Stimulated activated CD4-positive, alpha-beta T cell treated with anti-CD3 and anti-CD28 coated beads, Interleukin-1b, Interleukin-23, amount 100 ng/mL, for 24 hours (primary cell): ENCODE measurements at regions not wholly inside any gene's neighbourhood (a gene's known extent, or its start where the extent isn't known, plus 50 kb on each side); places are given as distances from the start of the nearest gene placed in this dataset.

ENCODE experiments used
- DNase-seq, 4 experiments: peaks; one replicate each; pipeline ENCODE4 v3.0.0-alpha.2; 2020; ENCODE audit warnings: low read depth in 4 of 4, low spot score in 1 of 4

DNA sequence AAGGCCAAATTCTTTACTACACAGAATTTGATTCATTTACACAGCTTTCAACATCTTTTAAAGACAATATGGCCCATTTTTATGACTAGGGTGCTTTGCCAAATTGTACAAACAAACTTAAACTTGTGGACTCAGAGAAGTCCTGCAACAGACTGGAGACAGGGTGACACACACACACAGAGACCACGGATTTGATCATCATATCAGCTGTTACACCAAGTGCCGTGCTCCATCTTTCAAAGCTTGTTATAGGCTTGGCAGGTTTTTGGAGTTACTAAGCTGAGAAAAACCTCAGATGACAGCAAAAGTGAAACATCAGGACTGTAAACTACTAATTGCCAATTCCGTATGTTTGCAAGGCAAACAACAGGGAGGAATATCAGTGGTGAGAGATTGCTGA lies 811.7 kb downstream of the GALC start:
- no peak for DNase-seq

DNA sequence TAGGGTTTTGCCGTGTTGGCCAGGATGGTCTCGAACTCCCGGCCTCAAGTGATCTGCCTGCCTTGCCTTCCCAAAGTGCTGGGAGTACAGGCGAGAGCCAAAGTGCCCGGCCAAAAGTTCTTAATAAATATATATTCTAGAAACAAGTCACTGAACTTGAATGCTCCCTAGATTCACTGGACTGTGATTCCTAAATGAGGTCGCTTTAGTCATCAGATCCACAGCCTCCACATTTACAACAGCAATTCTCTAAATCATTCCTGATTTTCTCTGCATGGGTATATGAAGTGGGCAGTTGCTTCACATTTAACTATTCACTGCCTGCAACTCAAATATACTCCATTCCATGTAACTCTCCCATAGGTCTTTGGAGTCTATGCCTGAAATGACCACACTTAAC lies 813.0 kb downstream of the GALC start:
- DNase-seq = no peak

DNA sequence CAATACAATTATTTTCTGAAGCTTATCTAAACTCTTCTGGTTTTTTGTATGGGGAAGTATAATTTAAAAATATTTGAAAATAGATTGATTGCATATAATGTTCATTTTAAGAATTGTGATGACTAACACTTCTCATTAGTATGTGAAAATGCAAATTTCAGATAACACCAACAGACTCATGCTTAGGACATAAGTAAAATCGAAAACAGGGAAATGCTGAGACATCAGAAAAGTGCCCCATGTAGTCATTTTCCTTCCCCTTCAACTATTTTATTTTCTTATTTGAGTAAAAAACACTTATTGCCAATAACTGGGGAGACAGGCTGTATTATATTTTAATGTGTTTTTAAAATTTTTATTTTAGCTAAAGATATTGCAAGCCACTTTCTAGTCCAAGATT lies 814.7 kb downstream of the GALC start:
- DNase-seq = no peak

DNA sequence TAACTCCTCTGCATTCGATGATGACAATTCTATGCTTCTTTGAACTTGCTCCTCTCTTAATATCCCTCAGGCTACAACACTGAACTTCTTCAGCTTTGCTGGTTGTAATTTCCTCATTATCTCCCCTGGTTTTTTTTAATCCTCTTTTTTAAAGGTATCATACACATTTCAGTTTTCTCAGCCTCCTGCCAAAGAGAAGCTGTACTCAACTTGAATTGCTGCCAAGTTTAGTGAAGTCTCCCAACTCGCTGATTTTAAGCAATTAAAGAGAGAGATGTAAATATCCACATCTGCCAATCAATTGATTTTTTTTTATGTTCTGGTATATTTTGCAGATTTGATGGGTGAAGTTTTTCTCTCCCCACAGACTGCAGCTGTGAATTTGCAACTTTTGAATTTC lies 817.8 kb downstream of the GALC start:
- DNase-seq = no peak

DNA sequence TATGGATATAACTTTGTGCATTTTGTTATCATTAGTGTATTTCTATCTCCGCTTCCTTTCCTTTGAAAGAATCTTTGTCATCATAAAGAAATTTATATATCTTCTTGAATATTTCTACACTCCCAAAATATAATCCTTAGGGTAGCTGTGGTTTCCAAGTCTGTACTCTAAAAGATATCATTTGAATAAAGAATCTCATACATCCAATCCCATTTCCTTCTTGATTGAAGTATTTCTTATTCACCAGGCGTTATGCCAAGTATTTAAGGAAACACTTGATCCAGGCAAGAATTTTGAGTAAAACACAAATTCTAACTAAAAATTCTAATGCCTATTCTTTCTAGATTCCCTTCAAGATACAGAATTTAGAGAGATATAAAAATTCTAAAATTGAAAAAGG lies 821.8 kb downstream of the GALC start:
- no peak for DNase-seq

DNA sequence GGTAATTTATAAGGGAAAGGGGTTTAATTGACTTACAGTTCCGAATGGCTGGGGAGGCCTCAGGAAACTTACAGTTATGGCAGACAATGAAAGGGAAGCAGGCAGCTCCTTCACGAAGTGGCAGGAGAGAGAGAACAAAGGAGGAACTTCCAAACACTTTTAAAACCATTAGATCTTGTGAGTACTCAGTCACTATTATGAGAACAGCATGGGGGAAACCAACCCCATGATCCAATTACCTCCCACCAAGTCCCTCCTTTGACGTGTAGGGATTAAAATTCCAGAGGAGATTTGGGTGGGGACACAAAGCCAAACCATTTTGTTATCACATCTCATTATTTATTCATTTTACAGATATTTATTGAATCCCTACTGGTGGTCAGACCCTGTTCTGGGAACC lies 822.8 kb downstream of the GALC start:
- DNase-seq = no peak

DNA sequence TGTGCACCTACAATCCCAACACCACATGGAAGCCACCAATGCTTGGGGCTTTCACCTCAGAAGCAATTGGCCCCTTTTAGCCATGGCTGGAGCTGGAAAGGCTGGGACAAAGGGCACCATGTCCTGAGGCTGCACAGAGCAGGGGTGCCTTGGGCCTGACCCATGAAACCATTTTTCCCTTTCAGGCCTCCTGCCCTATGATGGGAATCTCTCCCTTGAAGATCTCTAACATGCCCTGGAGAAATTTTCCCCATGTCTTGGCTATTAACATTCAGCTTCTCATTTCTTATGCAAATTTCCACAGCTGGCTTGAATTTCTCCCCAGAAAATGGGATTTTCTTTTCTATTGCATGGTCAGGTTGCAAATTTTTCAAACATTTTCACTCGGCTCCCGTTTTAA lies 823.6 kb downstream of the GALC start:
- no peak for DNase-seq

DNA sequence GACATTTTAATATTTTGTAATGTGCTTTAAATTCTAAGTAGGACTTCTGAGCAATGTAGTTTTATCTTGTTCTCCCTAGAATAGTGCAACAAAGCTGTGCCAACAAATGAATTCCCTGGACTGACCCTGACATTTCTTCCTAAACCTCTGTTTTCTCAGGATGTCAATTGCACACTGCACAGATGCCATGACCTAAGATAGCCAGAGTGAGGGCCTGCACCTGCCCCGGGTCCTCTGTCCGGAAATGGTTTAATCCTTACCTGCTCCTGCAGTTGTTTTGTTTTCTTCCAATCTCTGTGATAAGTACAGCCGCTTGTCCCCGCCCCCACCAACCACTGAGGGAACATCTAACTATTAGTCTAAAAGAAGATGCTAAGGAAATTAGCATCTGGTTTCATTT lies 831.5 kb downstream of the GALC start:
- DNase-seq = no peak

DNA sequence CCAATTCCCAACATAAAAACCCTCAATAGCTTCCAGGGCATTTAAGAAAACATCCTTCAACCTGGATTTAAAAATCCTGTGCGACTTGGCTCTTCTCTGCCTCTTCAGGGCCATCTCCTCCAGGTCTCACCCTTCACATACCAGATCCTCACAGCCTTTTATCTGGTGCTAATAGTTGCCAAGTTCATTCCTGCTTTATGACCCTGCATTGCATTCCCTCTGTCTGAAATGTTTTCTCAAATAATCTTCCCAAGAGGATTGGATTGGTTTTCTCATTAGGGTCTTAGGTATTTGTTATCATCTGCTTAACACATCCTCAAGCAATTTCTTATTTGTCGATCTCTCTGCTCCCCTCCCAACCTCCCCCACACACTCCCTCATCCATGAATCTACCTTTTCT lies 832.0 kb downstream of the GALC start:
- DNase-seq = no peak

DNA sequence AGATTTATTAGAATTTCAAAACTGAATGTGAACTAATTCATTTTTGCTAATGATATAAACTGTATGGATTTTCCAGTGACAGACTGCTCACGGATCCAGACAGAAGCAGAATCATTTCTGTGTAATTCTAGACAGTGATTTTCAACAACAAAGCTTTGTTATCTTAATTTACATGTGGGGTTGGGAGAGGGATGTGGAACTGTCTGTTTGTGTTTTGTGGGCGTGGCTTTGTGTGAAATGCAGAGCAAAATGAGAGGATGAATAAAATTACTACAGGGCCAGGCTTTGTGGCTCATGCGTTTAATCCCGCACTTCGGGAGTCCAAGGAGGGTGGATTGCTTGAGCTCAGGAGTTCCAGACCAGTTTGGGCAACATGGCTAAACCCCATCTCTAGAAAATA lies 834.7 kb downstream of the GALC start:
- DNase-seq = no peak

DNA sequence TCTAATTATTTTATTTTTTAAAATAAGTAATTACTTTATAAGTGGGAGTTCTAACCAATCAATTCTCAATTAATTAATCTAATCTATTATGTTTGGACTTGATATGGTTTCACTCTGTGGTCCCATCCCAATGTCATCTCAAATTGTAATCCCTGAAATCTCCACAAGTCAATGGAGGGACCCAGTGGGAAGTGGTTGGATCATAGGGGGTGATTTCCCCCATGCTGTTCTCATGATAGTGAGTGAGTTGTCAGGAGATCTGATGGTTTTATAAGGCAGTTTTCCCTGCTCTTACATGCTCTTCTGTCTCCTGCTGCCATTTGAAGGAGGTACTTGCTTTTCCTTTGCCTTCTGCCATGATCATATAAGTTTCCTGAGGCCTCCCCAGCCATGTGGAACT lies 836.1 kb downstream of the GALC start:
- no peak for DNase-seq

DNA sequence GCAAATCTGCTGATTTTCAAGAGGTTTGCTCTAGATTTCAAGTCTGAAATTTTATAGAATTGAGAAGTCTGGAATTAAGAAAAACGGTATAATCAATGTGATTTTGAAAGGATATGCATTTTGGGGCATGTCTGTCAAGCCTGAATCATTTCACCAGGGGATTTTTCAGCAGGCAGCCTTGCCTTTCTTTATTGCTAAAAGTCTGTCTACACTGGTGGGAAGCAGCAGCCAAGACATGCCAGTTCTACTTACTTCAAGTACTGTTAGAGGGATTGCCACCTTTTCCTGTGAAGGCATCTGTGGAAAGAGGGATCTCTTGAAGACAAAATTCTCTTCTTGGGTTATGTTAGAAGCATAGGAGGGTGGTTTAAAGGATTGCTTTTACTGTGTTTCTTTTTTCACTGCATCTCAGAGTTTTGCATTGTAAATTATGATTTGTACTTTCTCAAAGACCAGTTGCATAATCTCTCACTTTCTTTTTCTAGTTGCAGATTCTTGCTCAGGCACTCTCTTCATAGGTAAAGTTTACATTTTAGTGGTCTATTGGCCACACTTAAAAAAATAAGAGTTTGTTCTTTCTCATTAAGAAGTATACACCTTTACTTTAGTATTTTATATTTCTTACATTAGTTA lies 837.0 kb downstream of the GALC start:
- no peak for DNase-seq

DNA sequence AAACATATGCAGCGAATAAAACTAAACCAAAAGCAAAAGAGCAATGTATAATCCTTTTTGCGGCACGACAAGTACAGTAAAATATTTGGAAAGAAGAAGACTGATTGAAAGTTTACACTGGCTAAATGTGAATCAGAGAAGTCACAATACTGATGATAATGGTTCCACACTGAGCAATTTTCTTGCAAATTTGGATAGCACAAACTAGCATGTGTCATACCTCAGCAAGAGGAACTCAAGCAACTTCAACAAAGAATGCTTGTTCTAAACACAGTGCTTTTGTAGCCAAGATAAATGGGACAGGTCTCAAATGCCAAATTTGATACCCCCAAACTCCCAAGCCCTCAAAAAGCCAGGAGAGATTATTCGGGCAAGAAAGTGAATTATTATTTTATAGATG lies 839.1 kb downstream of the GALC start:
- no peak for DNase-seq

DNA sequence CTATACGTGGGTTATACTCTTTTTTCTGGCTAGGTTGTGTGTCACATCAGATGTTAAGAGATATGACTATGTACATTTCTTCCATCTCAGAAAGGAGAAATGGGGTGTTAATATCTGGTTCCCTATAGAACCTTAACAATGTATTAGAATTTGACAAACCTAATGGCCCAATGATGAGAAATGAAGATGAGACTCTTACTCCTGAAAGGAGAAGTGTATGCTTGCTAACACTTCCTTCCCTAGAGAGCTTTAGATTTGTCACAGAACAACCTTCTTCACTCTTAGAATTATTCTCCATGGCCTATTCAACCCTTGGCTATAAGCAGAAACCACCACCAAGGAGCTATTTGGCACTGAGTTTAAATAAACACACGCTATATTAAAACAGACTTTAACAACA lies 839.6 kb downstream of the GALC start:
- DNase-seq = no peak

DNA sequence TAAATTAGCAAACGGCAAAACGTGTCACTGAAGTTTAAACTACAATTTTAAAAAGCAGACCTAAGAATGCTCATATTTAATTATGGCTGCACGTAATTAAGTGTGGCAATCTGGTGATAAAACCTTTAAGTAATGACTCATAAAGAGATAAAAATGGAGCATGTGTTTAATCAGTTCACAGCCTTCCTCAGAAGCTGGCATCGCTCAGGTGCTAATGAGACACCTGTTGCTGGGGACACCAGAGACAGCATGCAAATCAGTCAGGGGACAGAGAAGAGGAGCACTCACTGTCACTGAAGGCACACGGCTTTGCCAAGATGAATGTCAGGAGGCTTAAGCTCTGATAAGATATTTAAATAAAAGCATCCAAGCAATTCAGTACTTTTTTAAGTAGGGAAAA lies 840.3 kb downstream of the GALC start:
- DNase-seq = no peak

DNA sequence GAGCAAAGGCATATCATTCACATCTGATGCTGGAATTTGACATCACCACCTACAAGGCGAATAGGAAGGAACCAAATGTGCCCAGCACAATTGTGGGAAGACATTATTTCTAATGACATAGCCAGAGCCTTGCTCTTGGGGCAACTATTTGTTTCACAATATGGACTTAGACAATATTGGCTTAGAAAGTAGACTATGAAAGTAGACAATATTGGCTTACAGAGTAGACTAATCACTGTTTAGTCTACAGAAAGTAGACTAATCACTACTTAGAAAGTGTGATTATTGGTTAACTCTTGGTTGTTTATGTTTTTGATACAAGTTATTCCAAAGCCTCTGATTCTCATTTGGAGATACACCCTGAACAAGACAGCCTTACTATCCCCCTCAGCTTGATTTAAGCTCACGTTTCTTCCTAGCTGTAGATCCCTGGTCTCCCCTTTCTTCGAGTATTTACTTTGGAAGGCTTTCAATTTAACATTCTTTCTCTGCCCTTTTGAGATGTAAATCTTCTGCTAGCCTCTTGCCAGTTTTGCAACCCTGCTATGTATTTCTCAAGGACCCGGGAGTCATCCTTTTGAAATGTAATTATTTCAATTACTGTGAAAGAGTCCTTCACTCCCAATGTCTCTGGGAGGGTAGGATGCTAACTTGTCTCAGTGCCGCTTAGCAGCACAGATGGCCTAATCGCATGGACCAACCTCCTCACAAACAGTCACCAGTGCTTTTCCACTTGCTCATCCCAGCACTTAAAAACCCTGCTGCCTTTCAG lies 843.2 kb downstream of the GALC start:
- DNase-seq = no peak

DNA sequence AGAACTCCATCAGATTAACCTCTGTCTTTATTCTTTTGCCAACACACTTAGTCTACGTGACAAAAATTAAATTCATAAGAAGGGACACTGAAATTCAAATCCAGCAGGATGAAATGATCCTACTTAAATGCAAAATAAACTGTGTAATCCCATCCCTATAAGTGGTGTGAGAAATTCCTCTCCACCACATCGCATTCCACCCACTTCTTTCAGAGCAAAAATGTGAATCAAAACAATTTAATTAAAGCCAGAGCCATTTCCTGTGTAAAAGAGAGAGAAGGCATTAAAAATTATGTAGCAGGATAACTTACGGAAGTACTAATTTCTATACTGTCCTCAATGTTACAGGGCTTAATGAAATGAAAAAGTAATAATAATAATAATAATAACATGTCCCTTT lies 844.3 kb downstream of the GALC start:
- no peak for DNase-seq

DNA sequence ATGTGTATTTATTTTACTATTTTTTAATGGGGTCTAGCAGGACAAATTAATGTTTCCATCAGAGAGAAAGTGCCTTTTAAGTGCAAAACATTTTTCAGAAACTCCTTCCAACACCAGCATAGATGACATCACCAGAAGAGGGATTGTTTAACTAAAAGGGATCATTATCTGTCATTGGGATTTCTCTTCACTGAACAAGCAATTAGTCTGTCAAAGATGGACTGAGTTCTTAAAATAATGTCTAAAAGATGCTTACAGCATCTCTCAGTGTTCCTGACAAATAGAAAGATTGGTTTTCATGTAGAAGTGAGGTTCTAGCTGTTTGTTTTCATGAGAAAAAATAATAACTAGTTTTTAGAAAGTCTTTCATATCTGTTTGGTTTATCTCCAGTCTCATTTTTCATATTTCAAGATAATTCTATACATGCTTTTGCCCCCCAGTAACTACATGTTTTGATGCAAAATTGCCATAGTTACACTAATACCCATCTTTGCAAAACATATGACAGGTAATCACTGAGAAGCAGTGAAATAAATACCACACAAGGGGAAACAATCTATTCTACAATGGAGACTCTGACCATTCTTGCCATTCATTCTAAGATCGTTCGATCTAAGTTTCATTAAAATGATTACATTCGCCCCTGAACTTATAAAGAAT lies 850.3 kb downstream of the GALC start:
- no peak for DNase-seq

DNA sequence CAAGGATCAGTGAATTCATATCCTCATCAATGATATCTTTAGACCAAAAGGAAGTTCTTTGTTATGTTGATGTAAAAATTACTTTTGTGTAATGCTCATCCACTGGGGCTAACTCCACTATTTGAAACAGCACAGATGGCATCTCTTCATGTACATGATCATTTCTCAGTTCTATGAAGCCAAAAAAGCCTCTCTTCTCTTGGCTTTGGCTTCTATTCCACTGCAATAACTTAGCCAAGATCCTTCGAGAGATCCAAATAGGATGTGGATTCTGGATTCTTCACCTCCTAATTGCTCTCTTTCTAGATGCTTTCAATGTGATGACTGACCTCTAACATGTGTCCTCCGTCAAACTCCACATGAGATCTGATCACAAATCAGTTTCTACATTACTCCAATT lies 851.2 kb downstream of the GALC start:
- no peak for DNase-seq

DNA sequence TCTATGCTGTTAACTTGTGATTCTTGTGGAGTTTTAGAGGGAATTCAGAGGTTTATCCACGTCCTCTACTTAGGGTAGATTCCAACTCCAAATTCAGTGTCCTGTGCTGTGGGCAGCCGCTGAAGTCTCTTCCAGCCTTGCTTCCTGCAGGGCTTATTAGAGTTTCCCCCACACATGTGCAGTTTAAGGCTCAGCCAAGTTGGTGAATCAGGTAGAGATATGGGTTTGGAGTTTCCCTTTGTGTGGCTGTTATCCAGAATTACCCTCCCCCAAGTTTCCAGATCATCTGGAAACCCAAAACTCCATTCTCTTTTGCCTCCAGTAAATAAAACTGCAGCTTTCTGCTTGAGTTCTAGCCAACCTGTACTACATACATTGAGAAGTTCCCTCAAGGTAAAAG lies 853.7 kb downstream of the GALC start:
- DNase-seq = no peak

DNA sequence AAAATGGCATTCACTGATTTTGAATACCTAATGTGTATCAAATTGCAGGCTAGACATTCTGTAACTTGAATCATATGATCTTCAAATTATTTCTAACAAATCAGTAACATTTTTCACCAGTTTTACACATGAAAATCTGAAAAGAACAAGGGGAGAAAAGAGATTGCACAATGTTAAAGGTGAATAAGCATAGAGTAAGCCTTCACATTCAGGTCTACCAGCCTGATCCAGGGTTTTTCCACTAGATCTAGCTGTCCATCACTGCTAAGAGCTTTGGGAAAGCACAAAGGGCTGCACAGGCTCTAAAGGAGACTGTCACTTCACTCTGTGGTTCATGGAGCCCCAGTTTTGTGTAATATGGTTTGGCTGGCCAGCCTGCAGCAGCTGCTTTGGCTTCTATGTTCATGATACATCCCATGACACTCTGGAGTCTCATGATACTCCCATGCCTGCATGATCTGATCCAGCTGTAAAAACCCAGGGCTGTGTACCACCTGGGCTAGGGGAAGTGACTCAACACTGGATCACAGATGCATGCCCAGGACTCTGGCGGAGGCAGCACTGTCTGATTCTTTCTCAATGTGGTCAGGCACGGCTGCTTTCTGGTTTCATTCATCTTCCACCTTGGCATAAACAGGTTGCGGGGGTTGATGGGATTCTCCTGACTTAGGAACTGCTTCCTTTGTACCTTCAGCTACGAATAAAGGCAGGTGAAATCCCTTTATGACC lies 859.7 kb downstream of the GALC start:
- DNase-seq = no peak

DNA sequence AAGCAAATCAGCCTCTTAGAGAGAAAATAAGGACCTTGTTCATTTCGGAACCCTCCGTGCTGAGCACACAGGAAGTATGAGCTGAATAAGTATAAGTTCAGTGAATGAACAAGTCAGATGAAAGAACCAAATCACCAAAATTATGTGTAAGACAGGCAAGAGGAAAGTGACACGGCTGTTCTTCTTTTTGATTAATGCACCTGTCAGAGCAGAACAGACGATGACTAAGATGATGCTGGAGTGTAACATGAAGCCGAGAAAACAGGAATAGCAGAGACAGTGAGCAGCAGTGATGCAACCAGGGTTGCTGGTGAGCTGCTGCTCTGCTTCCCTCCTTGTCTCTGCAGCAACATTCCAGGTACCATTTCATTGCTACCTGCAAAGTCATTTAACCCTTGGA lies 861.1 kb downstream of the GALC start:
- DNase-seq = no peak
